8988T (cell line): ENCODE measurements at regions not wholly inside any gene's neighbourhood (a gene's known extent, or its start where the extent isn't known, plus 50 kb on each side); places are given as distances from the start of the nearest gene placed in this dataset.

Source experiments
- DNase-seq: peaks from one replicate; pipeline ENCODE4 v3.0.0; 2011

- no peak for DNase-seq
Measured at GRCh38 chr15:85312929-85313331, 67.5 kb upstream of the AKAP13 start.

- no peak for DNase-seq
Measured at GRCh38 chr15:85313339-85313738, 67.1 kb upstream of the AKAP13 start.

GRCh38 chr15:85314146-85314545 is 66.3 kb upstream of the AKAP13 start:
- DNase-seq: no peak

GRCh38 chr15:85314633-85315032 is 65.8 kb upstream of the AKAP13 start:
- no peak for DNase-seq

GRCh38 chr15:85316244-85316934 is 64.0 kb upstream of the AKAP13 start:
- no peak for DNase-seq

GRCh38 chr15:85318048-85318731 is 62.2 kb upstream of the AKAP13 start:
- no peak for DNase-seq

- DNase-seq: no peak
Measured at GRCh38 chr15:85318732-85319076, 61.7 kb upstream of the AKAP13 start.

GRCh38 chr15:85324202-85324601 is 56.2 kb upstream of the AKAP13 start:
- no peak for DNase-seq

- DNase-seq: no peak
Measured at GRCh38 chr15:85325834-85326233, 54.6 kb upstream of the AKAP13 start.

- DNase-seq: no peak
Measured at GRCh38 chr15:85326291-85326690, 54.1 kb upstream of the AKAP13 start.

GRCh38 chr15:85327820-85328219 is 52.6 kb upstream of the AKAP13 start:
- DNase-seq: no peak

GRCh38 chr15:85329561-85330422 is 50.6 kb upstream of the AKAP13 start:
- no peak for DNase-seq
